ENCODE measurements at regions not wholly inside any gene's neighbourhood (a gene's known extent, or its start where the extent isn't known, plus 50 kb on each side); places are given as distances from the start of the nearest gene placed in this dataset.

- no peaks in the 10 kb centered on the region for H3K27me3 ChIP-seq
- H3K27ac ChIP-seq: peak overlapping the region; percentile 44 to 64 (median 58)
- no peak overlapping the region for H3K4me3 ChIP-seq
- TF ChIP-seq POLR2AphosphoS5 (IDR thresholded peaks at IDR 0.05) (no peak), POLR2A (IDR thresholded peaks at IDR 0.05) (no peak), EP300 (IDR thresholded peaks at IDR 0.05; ENCODE audit: low read depth) (no peak), CTCF (IDR thresholded peaks at IDR 0.05) (no peak)
- WGBS, 2 donors (ENCODE audit: low coverage in 1 of 2): 83 to 91% methylated on average over 4 to 5 of the region's 5 CpGs
- H3K9me3 ChIP-seq: peaks cover 0 to 2% of the 10 kb centered on the region in 2 donors
- in situ Hi-C loops (cut with MboI; ENCODE audit: low pct_ligation_motif_present in 1 of 4, low pct_unique_long_range_greater_than_20kb in 1 of 4, low sequenced_read_pairs in 3 of 4) (no loop called here), intact Hi-C loops (cut with DNase I; ENCODE audit: low total_unique reads) (no loop called here)
- peaks cover 0 to 13% (median 2%) of the 10 kb centered on the region in 4 donors for H3K4me1 ChIP-seq
- H3K36me3 ChIP-seq: no peaks in the 10 kb centered on the region
- no peak for DNase-seq
Measured at GRCh38 chr10:3945026-3945425, 160.0 kb upstream of the KLF6 start.

DNA sequence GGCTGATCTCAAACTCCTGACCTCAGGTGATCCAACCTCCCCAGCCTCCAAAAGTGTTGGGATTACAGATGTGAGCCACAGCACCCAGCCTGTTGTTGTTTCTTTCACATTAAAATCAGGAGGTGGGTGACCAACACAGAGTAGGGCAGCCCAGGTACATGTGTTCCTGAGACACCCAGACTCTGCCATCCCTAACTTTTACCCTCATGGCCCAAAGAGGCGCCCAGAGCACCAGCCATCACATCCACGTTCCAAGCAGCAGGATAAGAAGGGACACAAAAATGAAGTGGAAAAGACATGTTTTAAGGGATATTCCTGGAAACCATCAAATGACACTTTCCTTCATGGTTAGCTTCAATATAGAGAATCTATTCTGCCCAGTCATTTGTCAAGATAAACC lies 159.6 kb upstream of the KLF6 start:
- intact Hi-C loops (cut with DNase I; ENCODE audit: low total_unique reads): no loop called here
- DNase-seq: no peak

GRCh38 chr10:3943695-3944257 lies 158.8 kb upstream of the KLF6 start:
- H3K36me3 ChIP-seq: no peaks in the 10 kb centered on the region
- H3K27me3 ChIP-seq: no peaks in the 10 kb centered on the region
- WGBS, 2 donors (ENCODE audit: low coverage in 1 of 2): 75 to 91% methylated on average over 3 of the region's 3 CpGs
- H3K4me1 ChIP-seq: peaks cover 0 to 13% (median 2%) of the 10 kb centered on the region in 4 donors
- in situ Hi-C loops (cut with MboI; ENCODE audit: low pct_ligation_motif_present in 1 of 4, low pct_unique_long_range_greater_than_20kb in 1 of 4, low sequenced_read_pairs in 3 of 4): no loop called here
- H3K9me3 ChIP-seq: peaks cover 0 to 2% of the 10 kb centered on the region in 2 donors
- DNase-seq: no peak
- H3K4me3 ChIP-seq: no peak overlapping the region
- no peak overlapping the region for H3K27ac ChIP-seq
- intact Hi-C loops (cut with DNase I; ENCODE audit: low total_unique reads): no loop called here
- TF ChIP-seq POLR2A (IDR thresholded peaks at IDR 0.05) (no peak), EP300 (IDR thresholded peaks at IDR 0.05; ENCODE audit: low read depth) (no peak), CTCF (IDR thresholded peaks at IDR 0.05) (no peak), POLR2AphosphoS5 (IDR thresholded peaks at IDR 0.05) (no peak)

More for the DNA sequence above, 159.6 kb upstream of the KLF6 start:
- in situ Hi-C loops (cut with MboI; ENCODE audit: low pct_ligation_motif_present in 1 of 4, low pct_unique_long_range_greater_than_20kb in 1 of 4, low sequenced_read_pairs in 3 of 4): no loop called here
- Histone ChIP-seq H3K36me3 (no peaks in the 10 kb centered on the region), H3K9me3 (peaks cover 0 to 2% of the 10 kb centered on the region in 2 donors), H3K27me3 (no peaks in the 10 kb centered on the region), H3K27ac (peak overlapping the region in 1 of 4 donors; percentile 64), H3K4me1 (peaks cover 0 to 13% (median 2%) of the 10 kb centered on the region in 4 donors), H3K4me3 (no peak overlapping the region)
- TF ChIP-seq POLR2A (IDR thresholded peaks at IDR 0.05) (no peak), CTCF (IDR thresholded peaks at IDR 0.05) (no peak), POLR2AphosphoS5 (IDR thresholded peaks at IDR 0.05) (no peak), EP300 (IDR thresholded peaks at IDR 0.05; ENCODE audit: low read depth) (no peak)
- 91 to 100% methylated on average over 1 to 2 of the region's 2 CpGs for WGBS, 2 donors (ENCODE audit: low coverage in 1 of 2)

GRCh38 chr10:3942937-3943489 lies 158.0 kb upstream of the KLF6 start:
- in situ Hi-C loops (cut with MboI; ENCODE audit: low pct_ligation_motif_present in 1 of 4, low pct_unique_long_range_greater_than_20kb in 1 of 4, low sequenced_read_pairs in 3 of 4): no loop called here

More at GRCh38 chr10:3942937-3943489, 158.0 kb upstream of the KLF6 start:
- Histone ChIP-seq H3K36me3 (no peaks in the 10 kb centered on the region), H3K27ac (peak overlapping the region in 1 of 4 donors; percentile 23), H3K9me3 (peaks cover 0 to 2% of the 10 kb centered on the region in 2 donors), H3K4me3 (no peak overlapping the region), H3K27me3 (no peaks in the 10 kb centered on the region), H3K4me1 (peaks cover 0 to 13% (median 2%) of the 10 kb centered on the region in 4 donors)
- no peak for DNase-seq
- intact Hi-C loops (cut with DNase I; ENCODE audit: low total_unique reads): no loop called here
- TF ChIP-seq POLR2AphosphoS5 (IDR thresholded peaks at IDR 0.05): no peak
- no peak for TF ChIP-seq EP300 (IDR thresholded peaks at IDR 0.05; ENCODE audit: low read depth)
- no peak for TF ChIP-seq CTCF (IDR thresholded peaks at IDR 0.05)
- TF ChIP-seq POLR2A (IDR thresholded peaks at IDR 0.05): no peak
- WGBS, 2 donors (ENCODE audit: low coverage in 1 of 2): 86 to 92% methylated on average over 4 to 9 of the region's 9 CpGs
